Iris pigment epithelial cell (primary cell): ENCODE measurements at regions not wholly inside any gene's neighbourhood (a gene's known extent, or its start where the extent isn't known, plus 50 kb on each side); places are given as distances from the start of the nearest gene placed in this dataset.

Experiments used
- DNase-seq: peaks from one replicate; pipeline ENCODE4 v3.0.0-alpha.2; 2011; ENCODE audit warnings: low read depth

- DNase-seq = no peak
Measured at GRCh38 chr9:86764221-86764624, 183.1 kb downstream of the GAS1 start.

DNA sequence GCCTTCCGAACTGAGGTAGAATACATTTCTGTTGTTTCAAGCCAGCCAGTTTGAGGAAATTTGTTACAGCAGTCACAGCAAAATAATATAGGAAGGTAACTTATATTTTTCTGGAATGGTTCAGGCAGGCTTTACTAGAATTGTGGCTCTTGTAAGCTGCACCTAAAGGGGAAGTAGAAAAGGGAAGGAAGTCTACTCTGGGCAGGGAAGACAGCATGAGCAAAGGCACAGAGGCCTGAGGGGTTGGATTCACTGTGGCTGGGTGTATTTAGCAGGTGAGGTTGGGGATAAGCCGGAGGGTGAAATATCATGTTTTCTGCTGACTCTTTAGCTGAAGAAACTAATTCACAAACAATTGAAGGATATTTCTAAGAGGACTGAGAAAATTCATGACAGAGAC lies 183.5 kb downstream of the GAS1 start:
- DNase-seq = no peak

- no peak for DNase-seq
Measured at GRCh38 chr9:86757382-86757720, 190.0 kb downstream of the GAS1 start.

DNA sequence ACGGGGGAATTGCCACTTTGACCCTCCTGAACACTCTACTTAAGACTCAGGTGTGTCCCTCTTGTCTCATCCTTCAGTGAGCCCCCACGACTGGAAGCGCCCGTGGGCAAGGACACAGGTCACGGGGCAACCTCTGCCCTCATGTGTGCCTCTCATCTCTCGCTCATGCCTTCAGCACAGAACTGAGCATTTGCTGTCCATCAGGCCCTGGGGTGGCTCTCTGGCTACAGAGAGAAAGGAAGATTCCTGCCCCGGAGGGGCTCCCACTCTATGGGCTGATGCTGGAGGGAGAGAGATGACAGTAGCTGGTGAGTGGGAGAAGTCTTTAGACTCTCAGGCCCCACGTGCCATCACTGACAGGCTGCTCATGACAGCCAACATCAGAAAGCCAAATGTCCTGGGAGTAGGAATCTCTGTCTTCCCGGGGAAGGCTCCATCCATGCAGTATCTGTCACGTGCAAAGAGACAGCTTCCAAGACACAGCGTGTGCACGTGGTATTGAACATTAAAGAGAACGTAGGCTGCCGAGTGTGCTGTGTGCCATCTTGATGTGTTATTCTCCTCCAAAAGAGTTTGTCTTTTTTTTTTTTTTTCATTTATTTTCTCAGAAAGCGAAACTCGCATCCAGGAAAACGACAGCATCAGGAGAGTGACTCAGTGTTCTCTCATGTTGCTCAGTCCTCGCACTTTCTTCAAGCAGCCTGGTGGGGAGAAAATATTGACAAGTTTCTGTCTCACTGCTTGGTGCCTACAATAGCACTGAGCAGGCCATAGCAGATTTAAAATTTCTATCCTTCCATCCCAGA lies 190.5 kb downstream of the GAS1 start:
- no peak for DNase-seq

GRCh38 chr9:86755561-86755941 lies 191.8 kb downstream of the GAS1 start:
- DNase-seq = no peak

DNA sequence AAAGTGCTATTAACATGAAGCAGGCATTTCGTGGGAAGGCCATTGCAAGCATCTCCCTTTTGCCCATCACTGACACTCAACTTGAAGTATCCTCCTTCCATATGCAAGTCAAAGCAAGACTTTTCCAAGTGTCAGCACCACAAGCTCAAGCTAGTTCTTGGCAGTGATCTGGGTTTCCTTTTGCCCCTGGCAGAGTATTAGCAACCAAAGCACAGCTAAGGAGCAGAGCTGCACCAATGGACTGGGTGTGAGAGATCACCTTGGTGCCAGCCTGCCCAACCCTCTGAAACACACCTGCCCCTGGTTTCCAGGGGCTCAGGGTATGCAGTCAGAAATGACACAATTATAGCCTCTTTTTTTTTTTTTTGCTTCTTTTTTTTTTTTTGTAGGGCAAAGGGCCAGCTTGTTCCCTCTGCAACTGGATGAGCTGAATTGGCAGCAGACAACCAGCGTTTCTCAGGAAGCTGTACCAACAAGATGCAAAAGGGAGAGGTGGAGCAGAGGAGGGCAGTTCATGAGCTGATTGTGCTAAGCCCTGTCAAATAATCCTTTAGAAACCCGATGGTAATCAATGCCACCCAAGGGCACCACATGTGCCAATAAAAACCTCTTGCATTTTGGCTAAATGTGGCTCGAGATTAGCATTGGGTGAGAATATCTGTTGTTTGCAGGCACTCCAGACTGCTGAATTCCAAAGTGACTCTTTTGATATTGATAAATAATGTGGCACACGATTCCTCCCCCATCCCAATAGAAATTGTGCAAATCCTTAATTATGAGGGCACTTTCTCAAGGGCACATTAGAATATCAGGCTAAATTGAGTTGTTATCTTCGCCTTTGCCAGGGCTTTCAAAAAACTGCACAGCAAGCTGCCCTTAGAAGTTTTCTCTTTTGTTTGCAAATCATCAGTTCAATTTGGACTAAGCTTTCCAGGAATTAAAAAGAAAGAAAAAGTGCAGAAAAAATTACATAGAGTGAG lies 192.4 kb downstream of the GAS1 start:
- DNase-seq = no peak

DNA sequence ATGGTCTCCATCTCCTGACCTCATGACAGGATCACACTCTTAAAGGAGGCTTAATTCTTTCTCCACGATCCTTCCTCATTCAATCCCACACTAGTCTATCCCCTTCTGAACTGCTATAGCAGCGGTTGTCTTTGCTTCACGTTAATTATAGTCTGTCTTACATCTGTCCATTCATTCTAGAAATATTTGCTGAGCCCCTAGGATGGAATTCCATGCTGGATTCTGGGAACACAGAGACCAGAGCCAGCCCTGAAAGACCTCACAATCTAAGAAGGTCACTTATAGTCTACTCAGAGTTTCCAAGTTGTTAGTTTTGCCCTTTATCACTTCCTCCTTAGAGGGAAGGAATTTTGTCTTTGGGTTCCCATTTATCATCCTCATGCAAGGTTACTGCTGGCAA lies 193.5 kb downstream of the GAS1 start:
- no peak for DNase-seq

- no peak for DNase-seq
Measured at GRCh38 chr9:86752733-86753132, 194.6 kb downstream of the GAS1 start.

GRCh38 chr9:86751956-86752355 lies 195.3 kb downstream of the GAS1 start:
- DNase-seq = no peak

- peak; percentile 39 for DNase-seq
Measured at GRCh38 chr9:86751207-86751606, 196.1 kb downstream of the GAS1 start.

- peak; percentile 98 for DNase-seq
Measured at GRCh38 chr9:86749894-86750255, 197.4 kb downstream of the GAS1 start.

- DNase-seq = peak; percentile 25
Measured at GRCh38 chr9:86749161-86749893, 198.0 kb downstream of the GAS1 start.

- DNase-seq = no peak
Measured at GRCh38 chr9:86747711-86748110, 199.6 kb downstream of the GAS1 start.

DNA sequence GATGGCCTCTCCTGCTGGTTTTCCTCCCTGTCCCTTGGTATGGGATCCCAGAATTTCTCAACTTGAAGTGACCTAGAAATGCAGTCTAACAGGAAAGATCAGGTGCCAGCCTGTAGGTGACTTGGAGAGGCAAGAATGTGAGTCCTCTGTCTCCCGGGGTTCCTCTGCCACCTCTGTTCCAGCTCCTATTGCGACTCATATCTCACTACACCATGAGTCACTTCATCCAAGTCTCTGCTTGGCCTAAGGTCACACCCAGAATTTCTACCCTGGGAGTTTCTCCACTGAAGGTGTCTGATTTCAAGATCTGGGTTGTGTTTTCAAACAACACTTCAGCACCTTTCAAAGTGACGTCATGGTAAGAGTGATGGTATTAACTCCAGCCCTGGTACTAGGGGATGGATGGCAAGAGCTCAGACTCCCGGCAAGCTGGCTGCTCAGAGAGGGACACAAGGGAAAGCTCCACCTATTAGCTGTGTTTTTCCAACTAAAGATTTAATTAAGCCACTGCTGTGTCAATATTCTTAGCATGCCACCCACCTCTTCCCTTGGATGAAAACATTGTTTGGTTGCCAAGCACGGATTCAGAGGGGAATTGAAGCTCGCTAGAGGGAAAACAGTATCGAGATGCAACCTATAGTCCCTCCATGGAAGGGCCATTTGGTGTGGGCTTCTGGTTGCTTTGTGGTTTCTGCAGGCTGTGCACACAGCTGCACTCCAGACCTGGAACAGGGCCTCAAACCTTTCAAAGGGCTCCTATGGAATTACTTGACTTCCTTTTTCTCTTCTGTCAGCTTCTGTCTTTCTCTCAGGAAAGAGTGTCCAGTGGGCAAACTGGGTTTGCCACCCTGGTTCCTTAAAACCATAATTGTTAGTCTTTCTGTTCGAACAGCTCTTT lies 205.7 kb downstream of the GAS1 start:
- DNase-seq = peak; percentile 82

DNA sequence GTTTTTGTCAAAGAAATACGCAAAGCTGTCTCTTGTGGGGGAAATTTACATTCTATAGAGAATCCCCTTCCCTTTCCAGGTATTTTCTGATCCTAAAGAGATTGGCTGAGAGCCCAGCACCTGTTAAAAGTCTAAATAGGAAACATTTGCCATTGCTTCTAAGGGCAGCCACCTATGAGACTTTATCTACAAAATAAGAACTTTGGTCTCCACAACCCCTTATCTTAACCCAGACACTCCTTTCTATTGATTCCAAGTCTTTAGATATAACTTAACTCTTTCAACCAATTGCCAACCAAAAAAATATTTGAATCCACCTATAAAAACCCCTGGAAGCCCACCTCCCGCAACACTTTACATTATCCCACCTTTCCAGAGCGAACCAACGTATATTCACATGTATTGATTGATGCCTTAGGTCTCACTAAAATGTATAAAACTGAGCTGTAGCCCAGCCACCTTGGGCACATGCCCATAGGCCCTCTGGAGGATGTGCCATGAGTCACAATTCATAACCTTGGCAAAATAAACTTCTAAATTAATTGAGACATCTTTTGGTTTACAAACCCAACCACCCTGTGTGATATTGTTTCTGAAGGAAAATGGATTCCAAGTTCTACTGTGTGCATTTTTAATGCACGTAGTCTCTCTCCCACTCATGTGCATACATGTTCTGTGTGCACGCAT lies 211.4 kb downstream of the GAS1 start:
- no peak for DNase-seq

DNA sequence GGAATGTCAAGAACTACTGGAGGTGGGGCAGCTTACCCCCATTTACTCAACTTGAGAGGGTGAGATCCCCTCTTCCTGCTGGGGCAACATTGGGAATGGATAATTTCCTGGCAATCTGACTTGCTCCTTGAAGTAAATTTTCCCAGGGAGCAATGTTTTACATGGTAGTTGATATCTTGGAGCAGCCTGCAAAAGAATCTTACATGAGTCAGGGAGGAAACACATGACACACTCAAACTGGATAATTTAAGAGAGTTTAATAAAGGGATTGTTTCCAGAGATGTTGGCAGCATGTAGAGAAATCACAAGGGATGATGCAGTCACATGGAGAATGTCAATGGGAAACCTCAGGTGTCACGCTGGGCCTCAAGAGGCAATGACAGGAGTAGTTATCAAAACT lies 212.5 kb downstream of the GAS1 start:
- DNase-seq = peak; percentile 68

DNA sequence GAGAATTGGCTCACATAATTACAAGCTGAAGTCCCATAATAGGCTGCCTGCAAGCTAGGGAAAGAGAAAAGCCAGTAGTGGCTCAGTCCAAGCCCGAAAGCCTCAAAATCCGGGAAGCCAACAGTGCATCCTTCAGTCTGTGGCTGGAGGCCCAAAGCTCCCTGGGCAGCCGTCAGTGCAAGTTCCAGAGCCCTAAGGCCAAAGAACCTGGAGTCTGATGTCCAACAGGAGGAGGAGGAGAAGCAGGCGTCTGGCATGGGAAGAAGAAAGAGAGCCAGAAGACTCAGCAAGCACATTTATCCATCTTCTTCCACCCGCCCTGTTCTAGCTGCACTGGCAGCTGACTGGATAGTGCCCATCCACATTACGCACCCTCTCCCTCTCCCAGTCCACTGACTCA lies 213.4 kb downstream of the GAS1 start:
- DNase-seq = no peak

DNA sequence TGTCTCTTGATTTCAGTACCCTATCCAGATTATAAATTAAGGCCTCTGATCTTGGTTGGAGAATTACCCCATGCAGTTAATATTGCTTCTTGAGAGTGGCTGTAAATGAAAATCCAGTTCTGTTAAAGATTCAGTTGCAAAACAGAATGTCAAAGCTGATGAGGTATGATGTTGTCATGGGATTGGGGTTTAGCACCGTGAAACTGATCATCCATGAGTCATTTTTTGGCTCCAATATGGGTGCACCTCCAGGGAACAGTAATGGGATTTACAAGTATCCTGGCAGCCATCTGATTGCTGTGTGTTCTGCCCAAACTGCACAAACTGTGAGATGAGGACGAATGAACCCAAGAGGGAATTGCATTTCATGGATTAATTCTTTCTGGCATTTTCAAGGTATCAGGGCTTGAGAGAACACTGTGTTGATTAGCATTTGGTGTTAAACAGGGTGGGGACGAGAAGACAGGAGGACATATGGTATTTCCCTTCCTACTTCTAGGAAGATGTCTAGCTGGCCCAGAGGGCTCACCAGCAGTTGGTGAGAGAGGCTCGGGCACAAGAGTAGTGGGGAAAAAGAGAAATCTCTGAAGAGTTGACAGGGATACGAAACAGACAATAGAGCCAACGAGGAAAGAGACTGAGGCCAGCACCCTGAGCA lies 214.7 kb downstream of the GAS1 start:
- DNase-seq = peak; percentile 92

DNA sequence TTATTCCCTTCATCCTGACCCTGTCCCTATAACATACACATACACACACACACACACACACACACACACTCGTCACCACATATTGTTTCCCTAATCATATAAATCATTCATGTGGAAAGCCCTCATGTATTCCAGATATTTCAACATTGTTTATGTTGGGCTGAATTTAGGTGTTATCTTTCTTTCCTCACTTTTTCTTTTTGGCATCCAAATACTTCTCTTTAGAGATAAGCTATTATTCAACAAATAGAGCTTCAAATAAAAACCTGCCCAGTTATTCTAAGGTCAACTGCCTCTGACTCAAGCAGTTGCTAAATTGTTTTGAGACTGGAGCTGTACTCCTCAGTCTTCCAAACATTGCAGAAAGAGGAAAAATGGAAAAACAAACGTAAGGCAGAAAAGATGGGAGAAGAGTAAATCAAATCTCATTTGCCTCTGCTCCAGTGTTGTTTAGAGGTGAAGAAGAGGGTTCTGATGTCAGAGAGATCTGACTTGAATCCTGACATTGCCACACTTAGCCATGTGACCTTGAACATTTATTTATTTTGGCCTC lies 215.7 kb downstream of the GAS1 start:
- DNase-seq = peak; percentile 73
